ENCODE measurements at regions not wholly inside any gene's neighbourhood (a gene's known extent, or its start where the extent isn't known, plus 50 kb on each side); places are given as distances from the start of the nearest gene placed in this dataset.

DNA sequence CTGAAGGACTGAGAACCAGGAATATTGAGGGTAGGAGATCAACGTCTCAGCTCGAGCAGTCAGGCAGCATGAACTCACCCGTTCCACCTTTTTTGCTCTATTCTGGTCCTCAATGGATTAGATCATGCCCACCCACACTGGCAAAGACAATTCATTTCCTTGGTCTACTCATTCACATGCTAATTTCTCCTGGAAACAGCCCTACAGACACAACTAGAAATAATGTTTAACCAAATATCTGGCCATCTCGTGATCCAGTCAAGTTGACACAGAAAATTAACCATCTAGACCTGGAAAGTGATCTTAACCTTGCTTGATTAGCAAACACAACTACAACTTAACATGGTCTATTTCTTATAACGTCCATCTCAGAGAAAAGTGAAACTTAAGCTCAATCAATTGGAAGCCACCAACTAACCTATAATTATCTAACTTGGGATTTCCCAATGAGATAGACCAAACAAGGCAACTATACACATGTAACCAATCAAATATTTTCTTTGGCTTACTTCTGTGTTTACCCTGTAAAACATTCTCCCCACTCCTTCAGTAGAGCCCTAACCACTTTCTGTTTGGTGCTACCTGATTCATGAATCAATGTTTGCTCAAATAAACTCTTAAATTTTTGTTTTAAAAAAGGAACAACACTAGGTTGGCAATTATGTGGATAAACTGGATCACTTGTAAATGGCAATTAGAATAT is 69.7 kb upstream of the MAMLD1 start:
- H3K4me2 ChIP-seq = no peak overlapping the region
- no peaks in the 10 kb centered on the region for H3K27me3 ChIP-seq
- no peaks in the 10 kb centered on the region for H3K79me2 ChIP-seq
- H3K4me1 ChIP-seq (ENCODE audit: insufficient read depth) = no peaks in the 10 kb centered on the region
- no peak overlapping the region for H3K27ac ChIP-seq
- H2AFZ ChIP-seq = no peak overlapping the region
- H4K20me1 ChIP-seq (ENCODE audit: insufficient read depth, poor library complexity, severe bottlenecking) = no peaks in the 10 kb centered on the region
- WGBS (ENCODE audit: low lambda C conversion rate, missing lambda C conversion rate) = 53% methylated on average over 5 of the region's 5 CpGs
- H3K9me3 ChIP-seq (ENCODE audit: low read depth) = no peaks in the 10 kb centered on the region
- DNase-seq (ENCODE audit: low spot score) = no peak
- H3K36me3 ChIP-seq (replicated peaks; ENCODE audit: insufficient read depth, low read depth) = no peaks in the 10 kb centered on the region
- no peak overlapping the region for H3K4me3 ChIP-seq
- H3K9me2 ChIP-seq (replicated peaks; ENCODE audit: insufficient read depth) = no peaks in the 10 kb centered on the region
- TF ChIP-seq EZH2phosphoT487 (IDR thresholded peaks at IDR 0.05; ENCODE audit: low read depth, severe bottlenecking, unreplicated experiment) (no peak), EZH2 (IDR thresholded peaks at IDR 0.05; ENCODE audit: borderline replicate concordance) (no peak), CTCF (IDR thresholded peaks at IDR 0.05; ENCODE audit: poor library complexity) (no peak)

GRCh38 chrX:150298841-150299551 is 64.1 kb upstream of the MAMLD1 start:
- H3K4me1 ChIP-seq (ENCODE audit: insufficient read depth) = no peaks in the 10 kb centered on the region
- no peak overlapping the region for H3K4me2 ChIP-seq
- TF ChIP-seq EZH2phosphoT487 (IDR thresholded peaks at IDR 0.05; ENCODE audit: low read depth, severe bottlenecking, unreplicated experiment) (no peak), EZH2 (IDR thresholded peaks at IDR 0.05; ENCODE audit: borderline replicate concordance) (no peak), CTCF (IDR thresholded peaks at IDR 0.05; ENCODE audit: poor library complexity) (no peak)
- no peaks in the 10 kb centered on the region for H4K20me1 ChIP-seq (ENCODE audit: insufficient read depth, poor library complexity, severe bottlenecking)
- no peaks in the 10 kb centered on the region for H3K79me2 ChIP-seq
- no peaks in the 10 kb centered on the region for H3K9me3 ChIP-seq (ENCODE audit: low read depth)
- no peaks in the 10 kb centered on the region for H3K27me3 ChIP-seq
- WGBS (ENCODE audit: low lambda C conversion rate, missing lambda C conversion rate) = 71% methylated on average over 4 of the region's 4 CpGs
- H3K27ac ChIP-seq = no peak overlapping the region
- no peaks in the 10 kb centered on the region for H3K36me3 ChIP-seq (replicated peaks; ENCODE audit: insufficient read depth, low read depth)
- H3K9me2 ChIP-seq (replicated peaks; ENCODE audit: insufficient read depth) = no peaks in the 10 kb centered on the region
- H3K4me3 ChIP-seq = no peak overlapping the region
- no peak for DNase-seq (ENCODE audit: low spot score)
- H2AFZ ChIP-seq = no peak overlapping the region

DNA sequence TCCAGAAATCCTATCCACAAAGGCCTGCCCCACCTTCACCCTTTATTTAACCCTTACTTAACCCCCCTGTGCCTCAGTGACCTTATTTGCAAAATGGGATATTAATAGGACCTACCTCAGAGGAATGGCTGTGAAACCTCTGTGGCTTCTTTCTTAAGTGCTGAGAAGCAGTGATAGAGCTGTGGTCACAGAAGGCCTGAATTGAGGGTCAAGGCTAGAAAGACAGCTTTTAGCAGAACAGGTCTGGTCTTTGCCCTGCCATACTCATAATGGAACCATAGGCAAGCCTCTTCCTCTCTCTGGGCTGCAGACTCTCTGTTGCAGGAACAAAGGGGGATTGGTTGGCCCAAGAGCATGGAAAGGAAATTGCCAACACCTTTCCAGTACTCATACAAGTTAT is 63.5 kb upstream of the MAMLD1 start:
- no peak overlapping the region for H3K4me2 ChIP-seq
- no peak overlapping the region for H3K4me3 ChIP-seq
- H3K9me3 ChIP-seq (ENCODE audit: low read depth) = no peaks in the 10 kb centered on the region
- H3K9me2 ChIP-seq (replicated peaks; ENCODE audit: insufficient read depth) = no peaks in the 10 kb centered on the region
- H3K27me3 ChIP-seq = no peaks in the 10 kb centered on the region
- no peaks in the 10 kb centered on the region for H4K20me1 ChIP-seq (ENCODE audit: insufficient read depth, poor library complexity, severe bottlenecking)
- no peak for DNase-seq (ENCODE audit: low spot score)
- H3K4me1 ChIP-seq (ENCODE audit: insufficient read depth) = no peaks in the 10 kb centered on the region
- H3K79me2 ChIP-seq = no peaks in the 10 kb centered on the region
- H2AFZ ChIP-seq = no peak overlapping the region
- H3K36me3 ChIP-seq (replicated peaks; ENCODE audit: insufficient read depth, low read depth) = no peaks in the 10 kb centered on the region
- H3K27ac ChIP-seq = no peak overlapping the region
- no peak for TF ChIP-seq CTCF (IDR thresholded peaks at IDR 0.05; ENCODE audit: poor library complexity)
- no peak for TF ChIP-seq EZH2 (IDR thresholded peaks at IDR 0.05; ENCODE audit: borderline replicate concordance)
- TF ChIP-seq EZH2phosphoT487 (IDR thresholded peaks at IDR 0.05; ENCODE audit: low read depth, severe bottlenecking, unreplicated experiment) = no peak
